MCF 10A (cell line): ENCODE measurements at regions not wholly inside any gene's neighbourhood (a gene's known extent, or its start where the extent isn't known, plus 50 kb on each side); places are given as distances from the start of the nearest gene placed in this dataset.

Experiments
- BruUV-seq: library from RNA; stranded (reverse); fragments of 400-500 nt; replicated peaks from 2 replicates; lab custom pipeline; 2021; lab: Mats Ljungman, UMichigan
- CTCF ChIA-PET: fragments of 300-600 bp; sonication (Branson Sonifier 250); formaldehyde crosslinking; extraction: SDS; loops from one replicate; lab custom pipeline; 2021; ENCODE audit warnings: antibody characterized with exemption, inconsistent platforms; lab: Yijun Ruan, JAX
- POLR2A ChIA-PET: fragments of 300-600, 350-650 bp; sonication (Branson Sonifier 250); formaldehyde crosslinking; extraction: SDS; loops from one replicate; lab custom pipeline; 2020; ENCODE audit warnings: antibody characterized with exemption, inconsistent platforms; lab: Yijun Ruan, JAX
- DNase-seq: peaks from one replicate; pipeline ENCODE4 v3.0.0-alpha.2; 2018; ENCODE audit not compliant: unreplicated experiment
- H3K27ac Mint-ChIP-seq: one replicate; pipeline ENCODE4 v1.8.0; 2022; ENCODE audit warnings: mild to moderate bottlenecking, low read depth, mixed read lengths; ENCODE audit not compliant: unreplicated experiment
- H3K27me3 Mint-ChIP-seq: one replicate; pipeline ENCODE4 v1.8.0; 2022; ENCODE audit warnings: mixed read lengths; ENCODE audit not compliant: insufficient read depth, unreplicated experiment
- H3K36me3 Mint-ChIP-seq: one replicate; pipeline ENCODE4 v1.8.0; 2022; ENCODE audit warnings: mild to moderate bottlenecking, moderate library complexity, mixed read lengths; ENCODE audit not compliant: insufficient read depth, unreplicated experiment
- H3K4me1 Mint-ChIP-seq: one replicate; pipeline ENCODE4 v1.8.0; 2022; ENCODE audit warnings: mixed read lengths; ENCODE audit not compliant: insufficient read depth, unreplicated experiment
- H3K4me3 Mint-ChIP-seq: one replicate; pipeline ENCODE4 v1.8.0; 2022; ENCODE audit warnings: mild to moderate bottlenecking, moderate library complexity, mixed read lengths; ENCODE audit not compliant: unreplicated experiment
- H3K9me3 Mint-ChIP-seq: one replicate; pipeline ENCODE4 v1.8.0; 2022; ENCODE audit warnings: mixed read lengths; ENCODE audit not compliant: unreplicated experiment
- intact Hi-C: fragments of 100-400 bp; cut with micrococcal nuclease; formaldehyde crosslinking; loops from 2 replicates; pipeline ENCODE4 v1.14.1; 2022
- TF ChIP-seq, protein P1 (sequence below): fragments of 200-600 bp; IDR thresholded peaks from one replicate; pipeline ENCODE4 v1.8.0; 2022; ENCODE audit warnings: antibody characterized with exemption, mild to moderate bottlenecking; ENCODE audit not compliant: unreplicated experiment

DNA sequence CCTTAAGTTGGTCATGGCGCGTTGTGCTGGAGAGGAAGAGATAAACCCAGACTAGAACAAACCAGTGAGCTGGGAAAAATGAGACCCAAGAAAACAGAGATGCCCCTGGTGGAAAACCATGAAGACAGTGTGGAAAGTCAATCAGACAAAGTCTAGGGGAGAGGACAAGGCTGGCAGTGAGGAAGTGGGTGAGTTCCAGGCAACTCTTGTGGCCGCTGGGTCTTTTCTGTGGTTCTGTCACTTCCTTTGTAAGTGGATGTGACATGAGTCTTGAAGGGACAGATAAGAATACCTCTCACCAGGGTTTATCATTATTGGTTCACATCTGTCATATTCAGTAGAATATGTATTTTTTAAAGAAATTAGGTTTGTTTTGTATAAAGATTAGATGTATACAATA, 738.4 kb downstream of the DHX35 start:
- ChIA-PET POLR2A (interaction anchor here (0.5 kb wide), 1 partner anchor 507 kb away, joined by 3 read pairs; no protein-coding TSS in a partner anchor), CTCF (interaction anchor here (1.3 kb wide), 1 partner anchor 174 kb away, joined by 5 read pairs; no protein-coding TSS in a partner anchor)
- Mint-ChIP-seq H3K36me3 (no peaks in the 10 kb centered on the region), H3K9me3 (no peaks in the 10 kb centered on the region), H3K27me3 (no peaks in the 10 kb centered on the region), H3K4me3 (no peak overlapping the region), H3K27ac (no peak overlapping the region), H3K4me1 (peaks cover 5% of the 10 kb centered on the region)
- TF ChIP-seq, protein P1, sequence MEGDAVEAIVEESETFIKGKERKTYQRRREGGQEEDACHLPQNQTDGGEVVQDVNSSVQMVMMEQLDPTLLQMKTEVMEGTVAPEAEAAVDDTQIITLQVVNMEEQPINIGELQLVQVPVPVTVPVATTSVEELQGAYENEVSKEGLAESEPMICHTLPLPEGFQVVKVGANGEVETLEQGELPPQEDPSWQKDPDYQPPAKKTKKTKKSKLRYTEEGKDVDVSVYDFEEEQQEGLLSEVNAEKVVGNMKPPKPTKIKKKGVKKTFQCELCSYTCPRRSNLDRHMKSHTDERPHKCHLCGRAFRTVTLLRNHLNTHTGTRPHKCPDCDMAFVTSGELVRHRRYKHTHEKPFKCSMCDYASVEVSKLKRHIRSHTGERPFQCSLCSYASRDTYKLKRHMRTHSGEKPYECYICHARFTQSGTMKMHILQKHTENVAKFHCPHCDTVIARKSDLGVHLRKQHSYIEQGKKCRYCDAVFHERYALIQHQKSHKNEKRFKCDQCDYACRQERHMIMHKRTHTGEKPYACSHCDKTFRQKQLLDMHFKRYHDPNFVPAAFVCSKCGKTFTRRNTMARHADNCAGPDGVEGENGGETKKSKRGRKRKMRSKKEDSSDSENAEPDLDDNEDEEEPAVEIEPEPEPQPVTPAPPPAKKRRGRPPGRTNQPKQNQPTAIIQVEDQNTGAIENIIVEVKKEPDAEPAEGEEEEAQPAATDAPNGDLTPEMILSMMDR, result no peak
- no TSS peak for BruUV-seq
- DNase-seq, result no peak
- intact Hi-C loops, result no loop called here

DNA sequence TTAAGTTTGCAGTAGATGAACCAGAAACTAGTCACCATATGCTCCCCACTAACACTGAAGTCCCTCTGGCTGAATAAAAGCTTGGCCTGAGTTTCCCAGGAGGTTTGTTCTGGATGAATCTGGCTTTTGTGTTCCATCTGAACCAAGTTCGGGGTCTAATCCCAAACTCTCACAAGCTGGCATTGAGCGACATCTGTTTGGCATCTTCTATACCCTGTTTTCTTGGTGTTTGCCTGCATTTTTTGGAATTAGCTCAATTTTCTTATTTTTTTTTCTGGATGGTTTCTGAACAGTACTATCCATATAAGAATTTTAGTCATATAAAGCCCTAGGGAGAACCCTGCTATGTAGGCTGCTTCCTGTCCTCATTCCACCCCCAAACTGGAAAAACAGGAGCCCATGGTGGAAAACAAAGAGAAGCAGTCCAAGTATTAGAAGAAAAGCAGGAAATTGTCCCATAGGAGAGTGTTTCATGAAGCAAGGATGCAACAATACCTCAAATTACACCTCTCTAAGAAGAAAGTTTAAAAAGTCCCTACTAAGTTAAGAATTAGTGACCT, 737.1 kb downstream of the DHX35 start:
- Mint-ChIP-seq H3K27ac (no peak overlapping the region), H3K36me3 (no peaks in the 10 kb centered on the region), H3K9me3 (no peaks in the 10 kb centered on the region), H3K4me1 (peaks cover 5% of the 10 kb centered on the region), H3K27me3 (no peaks in the 10 kb centered on the region), H3K4me3 (no peak overlapping the region)
- no peak for DNase-seq
- no TSS peak for BruUV-seq
- TF ChIP-seq, protein P1, result no peak
- CTCF ChIA-PET, result interaction anchor here (0.5 to 0.7 kb wide), 3 partner anchors 10 to 1245 kb away, joined by 3 read pairs; no protein-coding TSS in a partner anchor
- POLR2A ChIA-PET, result interaction anchor here (0.8 kb wide), 1 partner anchor 22 kb away, joined by 3 read pairs; no protein-coding TSS in a partner anchor
- intact Hi-C loops, result no loop called here

DNA sequence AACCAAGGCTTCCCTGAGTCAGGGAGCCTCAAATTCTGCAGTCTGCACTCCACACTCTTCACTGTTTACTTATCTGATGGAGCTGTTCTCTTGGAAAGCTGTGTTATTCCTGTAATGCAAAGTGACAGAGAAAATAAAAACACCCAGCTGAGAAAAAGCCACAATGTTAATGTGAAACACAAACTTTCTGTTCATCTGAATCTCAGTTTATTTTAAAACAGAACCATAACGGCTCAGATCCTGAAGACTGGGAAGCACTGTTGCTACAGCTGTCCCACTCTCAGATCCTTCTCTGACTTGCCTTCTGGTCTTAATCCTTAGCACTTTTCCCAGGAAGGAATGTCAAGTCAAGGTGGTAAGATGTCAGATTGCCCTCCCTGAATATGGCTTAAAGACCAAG, 736.6 kb downstream of the DHX35 start:
- BruUV-seq, result no TSS peak
- Mint-ChIP-seq H3K27ac (no peak overlapping the region), H3K27me3 (no peaks in the 10 kb centered on the region), H3K4me3 (no peak overlapping the region), H3K9me3 (no peaks in the 10 kb centered on the region), H3K36me3 (no peaks in the 10 kb centered on the region), H3K4me1 (peaks cover under 1% of the 10 kb centered on the region)
- ChIA-PET POLR2A (interaction anchor here (0.8 kb wide), 1 partner anchor 21 kb away, joined by 3 read pairs; no protein-coding TSS in a partner anchor), CTCF (no interaction called here)
- no peak for DNase-seq
- intact Hi-C loops, result no loop called here
- TF ChIP-seq, protein P1, result no peak

DNA sequence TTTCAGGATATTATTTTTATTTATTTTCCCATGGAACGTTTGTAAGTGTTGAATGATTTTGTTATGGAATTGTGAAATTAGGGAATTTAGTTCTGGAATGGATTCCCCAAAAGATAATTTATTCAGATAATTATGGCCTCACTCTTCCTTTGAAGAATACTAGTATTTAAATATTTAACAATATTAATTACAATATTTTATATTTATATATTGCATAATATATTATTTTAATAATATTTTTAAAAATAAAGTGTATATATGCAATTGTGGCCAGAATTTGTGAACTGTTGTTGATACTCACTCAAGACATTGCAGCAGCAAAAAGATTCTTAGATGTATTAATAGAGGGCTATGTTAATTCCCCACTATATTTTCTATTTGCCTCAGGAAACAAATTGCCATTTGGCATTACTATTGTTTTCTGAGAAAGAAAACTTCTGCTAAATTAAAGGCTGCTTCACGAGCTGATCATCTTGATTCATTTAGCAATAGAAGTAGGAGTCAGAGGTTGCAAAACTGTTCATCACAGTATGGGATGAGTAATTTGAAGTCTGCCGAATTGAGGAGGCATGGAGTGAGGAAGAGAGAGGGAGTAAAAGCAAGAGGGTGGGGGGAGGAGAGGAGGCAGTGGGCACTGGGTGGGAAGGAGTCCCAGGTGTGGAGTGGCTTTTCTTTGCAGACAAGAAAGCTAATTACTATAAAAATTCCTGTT, 729.2 kb downstream of the DHX35 start:
- Mint-ChIP-seq H3K4me1 (peaks cover 6% of the 10 kb centered on the region), H3K27ac (no peak overlapping the region), H3K9me3 (no peaks in the 10 kb centered on the region), H3K36me3 (no peaks in the 10 kb centered on the region), H3K4me3 (no peak overlapping the region), H3K27me3 (no peaks in the 10 kb centered on the region)
- peak; percentile 30 for DNase-seq
- ChIA-PET POLR2A (interaction anchor here (0.6 kb wide), 1 partner anchor 10 kb away, joined by 3 read pairs; no protein-coding TSS in a partner anchor), CTCF (interaction anchor here (0.6 to 1.0 kb wide), 4 partner anchors 53 to 445 kb away, joined by 3 to 4 read pairs (median 4); no protein-coding TSS in a partner anchor)
- intact Hi-C loops, result no loop called here
- BruUV-seq, result no TSS peak
- TF ChIP-seq, protein P1, result no peak
